Activated naive CD8-positive, alpha-beta T cell treated with anti-CD3 and anti-CD28 coated beads, Interleukin-2, amount 50 U/mL, for 24 hours (primary cell): ENCODE measurements at regions not wholly inside any gene's neighbourhood (a gene's known extent, or its start where the extent isn't known, plus 50 kb on each side); places are given as distances from the start of the nearest gene placed in this dataset.
"Not testable (repeated sequence)": the region's sequence is repeated elsewhere in the genome, so short reads cannot be mapped to it uniquely, and the experiment has no call there.

Experiments used
- ATAC-seq: fragments of 150-1000 bp; cut with Tn5 transposase; one replicate; pipeline ENCODE4 v1.10.0; 2021
- DNase-seq: peaks from one replicate; pipeline ENCODE4 v3.0.0; 2021
- H3K27ac Mint-ChIP-seq: one replicate; pipeline ENCODE4 v1.8.0; 2021; ENCODE audit warnings: mild to moderate bottlenecking, mixed read lengths
- H3K27me3 Mint-ChIP-seq: one replicate; pipeline ENCODE4 v1.8.0; 2021; ENCODE audit warnings: mixed read lengths
- H3K36me3 Mint-ChIP-seq: one replicate; pipeline ENCODE4 v1.8.0; 2021; ENCODE audit warnings: low read depth, mixed read lengths
- H3K4me1 Mint-ChIP-seq: one replicate; pipeline ENCODE4 v1.8.0; 2021; ENCODE audit warnings: mixed read lengths
- H3K4me3 Mint-ChIP-seq: one replicate; pipeline ENCODE4 v1.8.0; 2021; ENCODE audit warnings: mild to moderate bottlenecking, moderate library complexity, mixed read lengths
- H3K9me3 Mint-ChIP-seq: one replicate; pipeline ENCODE4 v1.8.0; 2021; ENCODE audit warnings: mixed read lengths

DNA sequence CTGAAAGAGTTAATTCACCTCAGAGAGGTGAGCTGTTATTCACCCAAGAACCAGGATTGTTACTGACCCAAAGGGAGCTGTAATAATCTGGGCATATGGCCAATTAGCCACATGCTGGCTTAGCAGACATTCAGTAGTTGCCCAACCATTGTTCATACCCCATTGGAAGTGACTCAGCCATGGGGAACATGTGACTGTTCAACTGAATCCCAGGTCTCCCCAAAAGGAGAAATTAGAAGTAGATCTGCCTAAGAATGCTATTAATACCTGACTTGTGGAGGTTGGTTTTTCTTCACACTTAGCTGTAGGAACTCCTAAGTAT, 272.6 kb upstream of the UBE2E3 start:
- Mint-ChIP-seq H3K27me3 (no peaks in the 10 kb centered on the region), H3K4me1 (no peaks in the 10 kb centered on the region), H3K27ac (no peak overlapping the region), H3K36me3 (no peaks in the 10 kb centered on the region), H3K9me3 (no peaks in the 10 kb centered on the region), H3K4me3 (no peak overlapping the region)
- DNase-seq (no peak), ATAC-seq (no peak)

DNA sequence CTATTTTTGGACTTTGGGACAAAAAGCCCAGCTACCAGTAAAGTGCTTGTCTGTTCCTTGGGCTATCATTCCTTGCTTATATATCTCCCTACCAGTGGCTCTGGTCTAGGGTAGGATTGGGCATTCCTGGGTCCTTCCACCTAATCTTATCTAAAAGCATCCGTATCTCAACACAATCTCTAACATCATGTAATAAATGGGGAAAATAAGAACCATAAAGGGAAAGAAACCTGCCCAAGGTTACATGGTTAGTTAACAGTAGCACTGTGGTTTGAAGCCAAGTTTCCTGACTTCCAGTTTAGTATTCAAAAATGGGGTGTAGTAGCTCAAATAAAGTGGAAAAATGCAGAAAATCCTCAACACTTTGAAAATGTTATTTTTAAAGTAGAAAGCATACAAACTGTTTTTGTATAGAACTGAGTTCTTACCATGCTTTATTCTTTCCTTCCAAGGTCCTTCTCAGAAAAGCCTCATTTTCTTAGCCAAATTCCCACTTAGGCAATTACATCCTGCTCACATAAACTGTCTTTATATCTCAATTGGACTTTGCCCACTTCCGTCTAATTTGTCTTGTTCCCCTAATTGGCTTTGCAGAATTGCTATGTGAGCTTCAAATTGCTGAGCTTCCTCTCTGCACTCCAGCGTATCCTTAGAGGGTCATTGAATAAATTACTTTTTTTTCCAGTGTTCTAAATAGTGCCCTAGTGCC, 273.1 kb upstream of the UBE2E3 start:
- H3K4me3 Mint-ChIP-seq, result no peak overlapping the region
- H3K27me3 Mint-ChIP-seq, result no peaks in the 10 kb centered on the region
- H3K4me1 Mint-ChIP-seq, result no peaks in the 10 kb centered on the region
- no peaks in the 10 kb centered on the region for H3K9me3 Mint-ChIP-seq
- ATAC-seq (no peak), DNase-seq (no peak)
- no peak overlapping the region for H3K27ac Mint-ChIP-seq
- no peaks in the 10 kb centered on the region for H3K36me3 Mint-ChIP-seq

DNA sequence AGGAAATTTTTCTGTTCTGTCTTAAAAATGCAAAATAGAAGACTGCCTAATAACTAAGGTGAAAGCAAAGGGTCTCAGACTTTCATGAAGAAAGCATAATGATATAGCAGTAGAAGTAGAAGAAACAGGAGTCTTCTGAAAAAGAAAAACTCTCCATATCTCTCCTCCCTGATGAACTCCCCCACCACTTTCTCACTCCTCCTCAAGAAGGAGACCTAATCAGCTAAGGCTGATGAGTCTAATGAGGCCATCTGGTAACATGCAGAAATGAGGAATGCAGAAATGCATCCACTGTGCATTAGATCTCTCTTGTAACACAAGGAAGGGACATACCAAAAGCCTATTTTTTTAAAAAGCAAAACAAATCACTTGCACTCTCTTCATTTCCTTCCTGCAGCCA, 273.7 kb upstream of the UBE2E3 start:
- H3K4me3 Mint-ChIP-seq, result no peak overlapping the region
- H3K36me3 Mint-ChIP-seq, result no peaks in the 10 kb centered on the region
- H3K27me3 Mint-ChIP-seq, result no peaks in the 10 kb centered on the region

GRCh38 chr2:180705551-180705950, 274.9 kb upstream of the UBE2E3 start:
- Mint-ChIP-seq H3K27me3 (no peaks in the 10 kb centered on the region), H3K9me3 (no peaks in the 10 kb centered on the region), H3K4me1 (no peaks in the 10 kb centered on the region), H3K27ac (no peak overlapping the region), H3K36me3 (no peaks in the 10 kb centered on the region), H3K4me3 (no peak overlapping the region)
- ATAC-seq (no peak), DNase-seq (no peak)

More for the DNA sequence above, 273.7 kb upstream of the UBE2E3 start:
- H3K9me3 Mint-ChIP-seq, result no peaks in the 10 kb centered on the region
- H3K4me1 Mint-ChIP-seq, result no peaks in the 10 kb centered on the region
- no peak overlapping the region for H3K27ac Mint-ChIP-seq
- ATAC-seq (no peak), DNase-seq (no peak)

DNA sequence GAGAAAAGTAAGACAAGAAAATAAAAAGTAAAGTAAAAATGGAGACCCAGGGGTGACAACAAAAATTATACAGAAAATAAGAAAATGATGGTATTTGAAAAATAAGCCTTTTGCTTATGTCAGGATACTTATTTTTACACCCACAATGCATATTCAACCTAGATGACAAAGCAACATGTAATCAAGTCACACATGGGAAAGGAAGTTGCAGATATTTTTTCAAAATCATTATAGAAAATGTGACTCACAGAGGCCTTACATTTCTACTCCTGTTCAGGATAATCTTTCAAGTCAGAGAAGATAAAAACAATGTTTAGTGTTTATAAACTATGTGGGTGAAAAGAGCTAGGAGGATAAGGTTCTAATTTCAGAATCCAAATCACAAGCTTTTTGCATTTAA, 275.3 kb upstream of the UBE2E3 start:
- Mint-ChIP-seq H3K9me3 (no peaks in the 10 kb centered on the region), H3K4me1 (no peaks in the 10 kb centered on the region), H3K36me3 (no peaks in the 10 kb centered on the region), H3K27me3 (no peaks in the 10 kb centered on the region), H3K27ac (no peak overlapping the region), H3K4me3 (no peak overlapping the region)
- DNase-seq (no peak), ATAC-seq (no peak)

DNA sequence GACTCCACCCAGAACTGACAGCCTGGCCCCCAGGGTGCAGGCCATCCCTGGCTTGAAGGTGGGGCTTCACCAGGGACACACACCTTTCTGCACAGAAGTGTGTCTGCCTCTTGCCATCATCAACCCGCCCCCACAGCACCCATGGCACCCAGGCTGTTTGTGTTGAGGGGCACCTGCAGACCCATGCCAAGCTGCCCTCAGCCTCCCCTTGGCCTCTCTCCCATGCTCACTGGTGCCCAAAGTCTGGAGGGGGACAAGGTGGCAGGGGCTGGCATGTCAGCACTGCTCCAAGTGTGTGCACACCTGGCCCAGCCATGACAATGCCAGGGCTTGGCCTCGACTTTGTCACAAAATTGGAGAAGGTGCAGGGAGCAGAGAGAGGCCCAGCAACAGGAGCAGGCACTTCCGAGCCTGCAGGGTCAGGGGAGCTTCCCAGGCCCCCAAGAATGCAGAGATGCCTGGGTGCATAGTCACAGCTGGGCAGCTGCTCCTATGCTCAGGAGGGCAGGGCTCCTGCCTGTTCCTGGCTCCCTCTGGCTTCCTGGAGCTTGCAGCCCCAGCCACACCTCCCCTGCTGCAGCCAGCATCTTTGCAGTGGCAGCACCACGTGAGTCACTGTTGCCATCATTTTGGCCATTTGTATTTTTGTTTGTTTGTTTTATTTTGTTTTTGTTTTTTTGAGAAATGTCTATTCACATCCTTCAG, 280.6 kb upstream of the UBE2E3 start:
- Mint-ChIP-seq H3K9me3 (no peaks in the 10 kb centered on the region), H3K36me3 (no peaks in the 10 kb centered on the region), H3K27ac (no peak overlapping the region), H3K27me3 (no peaks in the 10 kb centered on the region), H3K4me3 (no peak overlapping the region), H3K4me1 (no peaks in the 10 kb centered on the region)
- no peak for ATAC-seq
- DNase-seq, result no peak

GRCh38 chr2:180698668-180699067, 281.7 kb upstream of the UBE2E3 start:
- Mint-ChIP-seq H3K9me3 (no peaks in the 10 kb centered on the region), H3K4me1 (no peaks in the 10 kb centered on the region), H3K4me3 (no peak overlapping the region), H3K36me3 (no peaks in the 10 kb centered on the region), H3K27ac (no peak overlapping the region), H3K27me3 (no peaks in the 10 kb centered on the region)
- no peak for DNase-seq
- no peak for ATAC-seq

GRCh38 chr2:180695586-180696401, 284.6 kb upstream of the UBE2E3 start:
- no peaks in the 10 kb centered on the region for H3K36me3 Mint-ChIP-seq
- H3K27me3 Mint-ChIP-seq, result no peaks in the 10 kb centered on the region
- ATAC-seq (no peak), DNase-seq (no peak)
- H3K27ac Mint-ChIP-seq, result no peak overlapping the region
- H3K9me3 Mint-ChIP-seq, result no peaks in the 10 kb centered on the region
- H3K4me3 Mint-ChIP-seq, result no peak overlapping the region
- no peaks in the 10 kb centered on the region for H3K4me1 Mint-ChIP-seq

DNA sequence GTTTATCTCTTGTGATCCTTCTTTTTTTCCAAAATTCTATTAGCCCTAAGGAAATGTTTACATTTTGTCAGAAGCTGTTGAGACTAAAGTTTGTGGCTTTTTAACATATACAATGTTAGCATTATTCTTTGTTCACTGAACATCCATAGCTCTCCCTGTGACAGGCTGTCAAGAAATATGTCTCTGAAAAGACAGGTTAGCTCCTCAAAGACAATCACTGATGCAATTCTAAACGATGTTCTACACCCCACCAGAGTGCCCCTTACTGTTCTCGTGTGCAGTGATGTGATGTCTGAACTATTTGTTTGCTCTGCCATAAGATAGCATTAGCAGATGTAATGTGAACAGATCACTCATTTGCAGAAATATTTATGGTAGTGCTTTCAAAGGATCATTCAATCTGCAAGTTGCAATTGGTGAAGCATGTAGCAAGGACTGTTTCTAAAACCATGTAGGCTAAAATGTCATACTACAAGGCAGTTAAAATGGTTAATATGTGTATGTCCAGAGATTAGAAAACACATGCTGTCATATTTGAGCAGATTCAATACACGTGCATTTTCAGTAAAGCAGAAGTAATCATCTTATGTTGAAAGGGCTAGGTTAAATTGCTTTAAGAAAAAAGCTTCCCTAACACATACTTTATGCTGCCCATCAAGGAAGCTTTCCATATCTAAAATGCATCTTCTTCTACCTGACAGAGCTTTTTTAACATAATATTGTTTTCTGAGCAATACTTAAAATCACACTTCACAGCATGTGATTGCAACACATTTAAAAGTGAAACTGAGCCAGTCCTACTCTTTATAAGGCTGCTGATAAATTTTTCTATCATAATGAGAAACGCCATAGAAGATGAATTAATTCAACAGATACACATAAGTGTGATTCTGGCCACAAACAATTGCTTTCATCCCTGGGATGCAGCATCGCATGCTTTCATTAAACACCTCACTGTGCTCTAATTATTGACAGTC, 285.7 kb upstream of the UBE2E3 start:
- ATAC-seq, result no peak
- Mint-ChIP-seq H3K36me3 (no peaks in the 10 kb centered on the region), H3K9me3 (no peaks in the 10 kb centered on the region), H3K27me3 (no peaks in the 10 kb centered on the region), H3K4me1 (no peaks in the 10 kb centered on the region), H3K4me3 (no peak overlapping the region), H3K27ac (no peak overlapping the region)
- no peak for DNase-seq

DNA sequence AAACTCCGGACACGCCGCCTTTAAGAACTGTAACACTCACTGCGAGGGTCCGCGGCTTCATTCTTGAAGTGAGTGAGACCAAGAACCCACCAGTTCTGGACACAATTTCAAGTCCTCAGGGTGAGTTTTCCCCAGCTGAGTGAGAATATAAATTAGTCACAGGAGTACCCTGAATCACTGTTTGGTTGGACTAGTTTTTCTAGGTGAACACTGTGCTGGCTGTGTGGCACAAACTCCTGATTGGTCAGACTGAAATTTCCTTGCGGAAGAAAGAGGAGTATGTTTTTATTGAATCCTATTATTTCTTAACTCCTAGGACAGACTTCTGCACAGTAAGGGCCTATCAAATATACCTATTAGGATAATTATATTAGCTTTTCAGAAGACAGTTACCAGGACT, 288.1 kb upstream of the UBE2E3 start:
- Mint-ChIP-seq H3K4me3 (no peak overlapping the region), H3K27me3 (peaks cover under 1% of the 10 kb centered on the region), H3K4me1 (no peaks in the 10 kb centered on the region), H3K27ac (no peak overlapping the region), H3K9me3 (no peaks in the 10 kb centered on the region), H3K36me3 (no peaks in the 10 kb centered on the region)
- DNase-seq (no peak), ATAC-seq (no peak)

DNA sequence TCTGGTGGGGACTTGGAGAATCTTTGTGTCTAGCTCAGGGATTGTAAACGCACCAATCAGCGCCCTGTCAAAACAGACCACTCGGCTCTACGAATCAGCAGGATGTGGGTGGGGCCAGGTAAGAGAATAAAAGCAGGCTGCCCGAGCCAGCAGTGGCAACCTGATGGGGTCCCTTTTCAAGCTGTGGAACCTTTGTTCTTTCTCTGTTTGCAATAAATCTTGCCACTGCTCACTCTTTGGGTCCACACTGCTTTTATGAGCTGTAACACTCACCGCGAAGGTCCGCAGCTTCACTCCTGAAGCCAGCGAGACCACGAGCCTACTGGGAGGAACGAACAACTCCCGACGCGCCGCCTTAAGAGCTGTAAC, 288.6 kb upstream of the UBE2E3 start:
- H3K36me3 Mint-ChIP-seq, H3K27me3 Mint-ChIP-seq, H3K4me1 Mint-ChIP-seq, H3K9me3 Mint-ChIP-seq, H3K27ac Mint-ChIP-seq, ATAC-seq, DNase-seq, H3K4me3 Mint-ChIP-seq: not testable (repeated sequence)

DNA sequence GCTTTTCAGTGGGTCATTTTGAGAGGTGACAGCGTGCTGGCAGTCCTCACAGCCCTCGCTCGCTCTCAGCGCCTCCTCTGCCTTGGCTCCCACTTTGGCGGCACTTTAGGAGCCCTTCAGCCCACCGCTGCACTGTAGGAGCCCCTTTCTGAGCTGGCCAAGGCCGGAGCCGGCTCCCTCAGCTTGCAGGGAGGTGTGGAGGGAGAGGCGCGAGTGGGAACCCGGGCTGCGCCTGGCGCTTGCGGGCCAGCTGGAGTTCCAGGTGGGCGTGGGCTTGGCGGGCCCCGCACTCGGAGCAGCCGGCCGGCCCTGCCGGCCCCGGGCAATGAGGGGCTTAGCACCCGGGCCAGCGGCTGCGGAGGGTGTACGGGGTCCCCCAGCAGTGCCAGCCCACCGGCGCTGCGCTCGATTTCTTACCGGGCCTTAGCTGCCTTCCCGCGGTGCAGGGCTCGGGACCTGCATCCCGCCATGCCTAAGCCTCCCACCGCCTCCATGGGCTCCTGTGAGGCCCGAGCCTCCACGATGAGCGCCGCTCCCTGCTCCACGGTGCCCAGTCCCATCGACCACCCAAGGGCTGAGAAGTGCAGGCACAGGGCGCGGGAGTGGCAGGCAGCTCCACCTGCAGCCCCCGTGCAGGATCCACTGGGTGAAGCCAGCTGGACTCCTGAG, 289.1 kb upstream of the UBE2E3 start:
- not testable (repeated sequence) for H3K4me3 Mint-ChIP-seq, H3K36me3 Mint-ChIP-seq, ATAC-seq, H3K4me1 Mint-ChIP-seq, H3K9me3 Mint-ChIP-seq, H3K27ac Mint-ChIP-seq, H3K27me3 Mint-ChIP-seq, DNase-seq

DNA sequence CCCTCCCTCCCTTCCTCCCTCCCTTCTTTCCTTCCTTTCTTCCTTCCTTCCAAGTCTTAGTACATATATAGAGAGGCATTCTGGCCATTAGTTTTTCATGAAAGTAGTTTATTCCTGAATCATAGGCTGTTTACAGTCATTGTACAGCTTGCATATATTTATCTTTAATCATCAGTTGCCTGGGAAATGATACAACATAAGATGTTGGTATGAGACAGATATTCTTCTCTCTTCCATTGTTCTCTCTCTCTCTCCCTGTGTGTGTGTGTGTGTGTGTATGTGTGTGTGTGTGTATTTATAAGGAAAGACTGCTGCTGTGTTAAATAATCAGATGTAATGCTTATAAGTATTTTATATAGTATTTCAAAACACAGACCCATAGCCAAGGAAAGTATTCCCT, 289.8 kb upstream of the UBE2E3 start:
- H3K4me3 Mint-ChIP-seq, result no peak overlapping the region
- DNase-seq (no peak), ATAC-seq (no peak)
- H3K36me3 Mint-ChIP-seq, result no peaks in the 10 kb centered on the region
- H3K9me3 Mint-ChIP-seq, result no peaks in the 10 kb centered on the region
- H3K27ac Mint-ChIP-seq, result no peak overlapping the region
- peaks cover 2% of the 10 kb centered on the region for H3K27me3 Mint-ChIP-seq
- H3K4me1 Mint-ChIP-seq, result no peaks in the 10 kb centered on the region

- no peaks in the 10 kb centered on the region for H3K4me1 Mint-ChIP-seq
These were observed 297.5 kb upstream of the UBE2E3 start for GRCh38 chr2:180682871-180683270.

More at GRCh38 chr2:180682871-180683270, 297.5 kb upstream of the UBE2E3 start:
- no peak for ATAC-seq
- Mint-ChIP-seq H3K4me3 (no peak overlapping the region), H3K36me3 (no peaks in the 10 kb centered on the region), H3K27me3 (peaks cover 2% of the 10 kb centered on the region), H3K27ac (no peak overlapping the region), H3K9me3 (no peaks in the 10 kb centered on the region)
- DNase-seq, result no peak
